ENCODE measurements at regions not wholly inside any gene's neighbourhood (a gene's known extent, or its start where the extent isn't known, plus 50 kb on each side); places are given as distances from the start of the nearest gene placed in this dataset.

DNA sequence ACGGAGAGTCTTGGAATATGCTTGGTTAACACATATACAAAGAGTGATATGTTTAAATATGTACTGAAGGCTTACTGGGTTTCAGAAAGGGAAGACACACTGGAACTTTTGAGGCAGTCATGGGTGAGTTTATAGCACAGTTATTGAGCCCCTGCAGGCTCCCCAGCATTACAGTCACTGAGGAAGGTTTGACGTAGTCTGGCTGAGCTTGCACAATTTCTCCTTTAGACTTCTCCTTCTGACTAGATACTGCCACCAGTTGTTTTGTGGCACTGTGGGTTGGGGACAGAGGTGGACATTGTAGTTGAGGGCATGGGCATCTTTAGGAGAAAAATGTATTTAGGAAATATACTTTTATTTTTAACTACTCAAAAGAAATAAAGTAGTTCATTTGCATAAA, 285.4 kb downstream of the C11orf87 start:
- TF ChIP-seq, protein P1, sequence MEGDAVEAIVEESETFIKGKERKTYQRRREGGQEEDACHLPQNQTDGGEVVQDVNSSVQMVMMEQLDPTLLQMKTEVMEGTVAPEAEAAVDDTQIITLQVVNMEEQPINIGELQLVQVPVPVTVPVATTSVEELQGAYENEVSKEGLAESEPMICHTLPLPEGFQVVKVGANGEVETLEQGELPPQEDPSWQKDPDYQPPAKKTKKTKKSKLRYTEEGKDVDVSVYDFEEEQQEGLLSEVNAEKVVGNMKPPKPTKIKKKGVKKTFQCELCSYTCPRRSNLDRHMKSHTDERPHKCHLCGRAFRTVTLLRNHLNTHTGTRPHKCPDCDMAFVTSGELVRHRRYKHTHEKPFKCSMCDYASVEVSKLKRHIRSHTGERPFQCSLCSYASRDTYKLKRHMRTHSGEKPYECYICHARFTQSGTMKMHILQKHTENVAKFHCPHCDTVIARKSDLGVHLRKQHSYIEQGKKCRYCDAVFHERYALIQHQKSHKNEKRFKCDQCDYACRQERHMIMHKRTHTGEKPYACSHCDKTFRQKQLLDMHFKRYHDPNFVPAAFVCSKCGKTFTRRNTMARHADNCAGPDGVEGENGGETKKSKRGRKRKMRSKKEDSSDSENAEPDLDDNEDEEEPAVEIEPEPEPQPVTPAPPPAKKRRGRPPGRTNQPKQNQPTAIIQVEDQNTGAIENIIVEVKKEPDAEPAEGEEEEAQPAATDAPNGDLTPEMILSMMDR (IDR thresholded peaks at IDR 0.05 in 8 of 11, conservative IDR thresholded peaks at IDR 0.05 in 3 of 11) = no peak
- TF ChIP-seq POLR2AphosphoS5 (IDR thresholded peaks at IDR 0.05) = no peak

Data from spleen (tissue), 7 donors.